HL-60/S4 treated with retinoic acid at 250 ng/mL for 4 days and 3 days (cell line): ENCODE measurements at regions not wholly inside any gene's neighbourhood (a gene's known extent, or its start where the extent isn't known, plus 50 kb on each side); places are given as distances from the start of the nearest gene placed in this dataset.

Experiments used
- in situ Hi-C: fragments of 300-500 bp; cut with MboI; formaldehyde crosslinking; loops from 2 replicates; pipeline ENCODE4 v1.7.0; 2022; ENCODE audit warnings: low sequenced_read_pairs

GRCh38 chr16:86037999-86038925 lies 139.3 kb downstream of the IRF8 start:
- in situ Hi-C loops: no loop called here

DNA sequence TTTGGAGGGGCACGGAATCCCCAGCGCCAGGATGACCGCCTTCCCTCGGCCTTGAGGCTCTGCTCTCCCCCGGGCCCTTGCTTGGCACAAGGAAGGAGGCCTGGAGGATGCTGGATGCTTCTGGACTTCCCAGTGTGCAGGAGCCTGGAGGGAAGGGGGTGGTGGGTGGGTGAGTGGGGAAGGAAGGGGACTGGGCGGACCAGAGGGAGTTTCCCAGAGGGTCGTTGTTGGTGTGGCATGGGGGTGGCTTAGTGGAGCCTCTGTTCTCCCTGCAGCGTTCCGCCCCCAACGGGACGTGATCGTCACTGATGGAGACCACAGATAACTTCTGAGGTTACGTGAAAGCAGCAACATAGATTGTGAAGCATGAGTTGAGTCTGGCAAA lies 140.0 kb downstream of the IRF8 start:
- in situ Hi-C loops: no loop called here

DNA sequence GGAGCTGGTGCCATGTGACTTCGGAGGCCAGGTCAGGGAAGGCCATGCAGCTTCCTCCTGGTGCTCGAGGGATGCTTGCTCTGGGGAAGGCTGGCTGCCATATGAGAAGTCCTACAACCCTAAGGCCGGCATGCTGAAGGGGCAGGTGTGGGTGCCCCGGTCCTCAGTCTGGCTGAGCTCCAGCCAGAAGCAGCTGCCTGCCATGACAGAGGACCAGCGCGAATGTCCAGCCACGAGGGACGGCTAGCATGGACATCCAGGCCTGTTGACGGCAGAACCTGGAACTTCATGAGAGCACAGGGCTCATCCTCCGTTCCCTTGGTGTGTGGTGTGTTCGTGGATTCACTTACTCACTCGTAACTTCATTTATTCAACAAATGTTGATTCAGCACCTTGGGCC lies 140.6 kb downstream of the IRF8 start:
- in situ Hi-C loops: no loop called here

DNA sequence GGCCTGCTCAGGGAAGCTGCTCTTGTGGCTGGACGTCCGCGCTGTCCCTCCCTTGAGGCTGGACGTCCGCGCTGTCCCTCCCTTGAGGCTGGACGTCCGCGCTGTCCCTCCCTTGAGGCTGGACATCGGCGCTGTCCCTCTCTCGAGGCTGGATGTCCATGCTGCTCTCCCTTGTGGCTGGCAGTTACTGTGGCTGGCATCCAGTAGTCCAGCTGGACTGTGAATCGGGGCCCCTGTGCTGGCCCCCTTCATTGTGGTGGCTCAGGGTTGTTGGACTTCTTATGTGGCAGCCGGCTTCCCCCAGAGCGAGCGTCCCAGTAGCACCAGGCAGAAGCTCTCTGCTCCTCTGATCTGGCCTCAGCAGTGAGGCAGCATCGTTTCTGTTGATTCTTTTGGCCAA lies 141.5 kb downstream of the IRF8 start:
- in situ Hi-C loops: no loop called here

DNA sequence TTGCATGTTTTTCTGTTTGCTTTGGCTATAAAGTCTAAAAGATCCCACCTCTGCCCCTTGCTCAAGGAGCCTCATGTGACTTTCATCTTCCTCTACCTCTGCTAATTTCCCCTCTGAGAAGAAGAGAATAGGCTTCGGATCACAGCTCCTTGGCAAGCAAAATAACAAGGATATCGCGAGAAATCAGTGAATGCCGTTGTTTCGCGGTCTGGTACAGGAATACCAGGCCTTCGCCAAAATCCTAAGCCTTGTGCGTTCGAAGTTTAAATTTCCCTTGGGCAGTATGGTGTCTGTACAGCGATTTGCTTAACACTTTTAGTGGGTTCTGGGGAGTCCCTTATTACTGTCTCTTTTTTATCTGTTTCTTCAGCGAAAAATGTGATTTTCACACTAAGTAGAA lies 142.3 kb downstream of the IRF8 start:
- in situ Hi-C loops: no loop called here

DNA sequence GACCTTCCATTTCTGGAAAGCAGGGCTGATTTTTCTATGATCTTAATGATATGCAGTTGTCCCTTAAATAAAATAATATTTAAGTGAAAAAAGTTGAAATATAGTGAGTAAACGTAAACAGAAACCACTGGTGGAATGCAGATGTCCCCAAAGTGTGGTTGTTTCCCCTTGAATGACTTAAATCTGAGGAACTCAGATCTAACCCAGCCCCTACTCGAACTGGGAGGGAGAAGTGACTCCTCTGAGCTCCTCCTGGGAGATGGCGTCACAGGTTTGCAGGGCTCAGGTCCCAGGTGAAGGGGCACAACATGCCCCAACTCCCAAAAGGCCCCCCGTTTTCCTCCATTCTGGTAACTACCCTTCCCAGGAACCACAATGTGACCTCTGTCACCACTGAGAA lies 142.8 kb downstream of the IRF8 start:
- in situ Hi-C loops: no loop called here

DNA sequence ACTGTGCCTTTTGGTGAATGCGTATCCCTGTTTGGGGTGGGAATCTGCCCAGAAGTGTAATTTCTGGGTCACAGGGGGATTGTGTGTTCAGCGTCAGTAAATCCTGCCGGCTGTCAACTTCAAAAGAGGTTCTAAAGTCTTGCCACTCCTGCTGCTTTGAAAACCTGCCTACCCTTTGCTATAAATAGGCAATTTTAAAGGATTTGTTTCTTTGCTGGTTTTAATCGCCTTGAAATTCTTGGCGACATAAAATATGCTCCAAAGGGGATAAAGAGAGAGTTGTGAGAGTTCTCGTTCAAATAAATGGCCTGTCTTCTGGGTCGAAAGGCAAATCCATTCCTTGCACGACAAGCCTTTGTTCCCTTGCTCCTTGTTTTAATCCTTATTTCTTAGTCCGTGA lies 143.4 kb downstream of the IRF8 start:
- in situ Hi-C loops: no loop called here

- in situ Hi-C loops: no loop called here
Observed at GRCh38 chr16:86042996-86043725, 144.2 kb downstream of the IRF8 start.

DNA sequence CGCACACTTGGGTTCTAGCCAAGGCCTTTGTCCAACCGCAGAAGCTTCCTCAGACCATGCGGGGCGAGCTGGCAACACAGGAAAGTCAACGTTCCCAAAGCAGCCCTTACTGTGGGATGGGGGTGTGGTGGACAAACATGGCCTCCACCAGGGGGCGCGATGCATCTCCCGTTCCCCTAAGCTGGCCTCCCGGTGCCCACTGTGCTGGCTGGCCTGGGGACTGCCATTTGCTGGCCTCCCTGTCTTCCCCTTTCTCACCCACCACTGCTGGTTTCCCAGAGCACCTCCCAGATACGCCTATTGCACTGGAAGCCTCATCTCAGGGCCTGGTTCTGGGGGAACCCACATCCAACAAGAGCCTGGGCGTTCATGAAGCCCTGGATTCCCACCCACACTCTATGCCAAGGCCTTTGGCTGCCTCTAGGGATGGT lies 145.3 kb downstream of the IRF8 start:
- in situ Hi-C loops: no loop called here

GRCh38 chr16:86044881-86045590 lies 146.1 kb downstream of the IRF8 start:
- in situ Hi-C loops: no loop called here

GRCh38 chr16:86045591-86045971 lies 146.6 kb downstream of the IRF8 start:
- in situ Hi-C loops: no loop called here

- in situ Hi-C loops: no loop called here
Observed at GRCh38 chr16:86046026-86046425, 147.1 kb downstream of the IRF8 start.

DNA sequence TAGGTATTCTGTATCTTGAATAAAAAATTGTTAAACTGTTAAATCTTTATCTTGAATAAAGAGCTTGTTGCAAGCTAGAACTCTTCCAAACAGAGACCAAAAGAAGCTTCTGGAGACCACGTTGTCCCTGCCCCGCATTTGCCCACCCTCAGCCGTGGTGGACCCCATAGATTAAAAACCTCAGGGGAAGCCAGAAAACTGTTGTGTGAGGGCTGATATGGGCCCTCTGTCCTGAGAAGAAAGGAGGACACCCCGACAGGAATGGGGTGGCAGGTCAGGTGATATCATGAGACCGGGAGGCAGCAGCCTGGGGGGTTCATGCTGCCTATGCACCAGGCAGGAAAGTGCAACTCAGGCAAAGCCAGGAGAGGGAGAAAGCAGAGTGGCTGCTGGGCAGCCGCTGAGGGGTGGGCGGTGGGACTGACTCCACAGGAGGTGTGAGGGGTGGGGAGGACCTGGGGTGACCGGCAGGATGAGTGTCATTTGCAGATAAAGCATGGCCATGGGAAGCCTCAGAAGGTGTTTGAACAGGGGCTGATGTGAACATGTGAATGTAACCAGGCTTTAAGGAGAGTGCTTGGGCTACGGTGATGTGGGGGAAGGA lies 147.8 kb downstream of the IRF8 start:
- in situ Hi-C loops: no loop called here

DNA sequence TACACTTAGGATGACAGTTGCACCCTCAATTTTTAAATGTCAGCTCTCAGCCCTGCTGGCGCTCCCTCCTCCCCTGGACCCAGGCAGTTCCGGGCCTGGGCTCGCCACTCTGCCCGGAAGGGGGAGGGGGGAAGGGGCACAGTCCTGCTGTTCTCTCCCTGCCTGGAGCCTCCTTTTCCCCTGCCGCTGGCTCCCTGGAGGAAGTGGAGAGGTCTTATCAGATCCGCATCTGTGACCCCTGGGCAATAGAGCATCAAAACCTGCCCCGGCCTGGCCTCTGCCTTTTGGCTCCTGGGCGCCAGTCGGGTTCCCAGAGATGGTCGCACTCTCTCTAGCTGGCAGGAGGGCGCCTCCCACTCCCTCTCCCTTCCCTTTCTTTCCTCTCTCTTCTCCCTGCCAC lies 149.3 kb downstream of the IRF8 start:
- in situ Hi-C loops: no loop called here

GRCh38 chr16:86048882-86049585 lies 150.1 kb downstream of the IRF8 start:
- in situ Hi-C loops: no loop called here

GRCh38 chr16:86049641-86050040 lies 150.7 kb downstream of the IRF8 start:
- in situ Hi-C loops: no loop called here

DNA sequence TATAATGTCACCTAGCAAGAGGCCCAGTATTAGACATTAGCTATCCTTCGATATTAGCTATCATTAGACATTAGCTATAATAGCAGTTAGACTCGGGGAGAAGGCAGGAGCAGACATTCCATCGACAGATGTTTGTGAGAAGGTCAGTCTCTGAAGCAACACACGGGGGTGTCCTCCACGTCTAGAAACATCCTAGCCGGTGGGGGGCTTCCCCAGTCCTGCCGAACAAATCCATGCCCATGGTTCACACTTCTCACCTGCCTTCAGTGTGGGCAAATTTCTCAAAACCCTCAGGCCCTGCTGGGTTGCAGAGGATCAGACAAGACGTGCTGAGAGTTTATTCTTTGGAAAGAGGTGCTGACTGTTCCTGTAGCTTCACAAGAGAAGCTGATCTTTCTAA lies 151.1 kb downstream of the IRF8 start:
- in situ Hi-C loops: no loop called here

GRCh38 chr16:86050591-86051367 lies 151.8 kb downstream of the IRF8 start:
- in situ Hi-C loops: no loop called here

- in situ Hi-C loops: no loop called here
Observed at GRCh38 chr16:86051368-86052114, 152.6 kb downstream of the IRF8 start.
